IPS-18a (cell line): ENCODE measurements at regions not wholly inside any gene's neighbourhood (a gene's known extent, or its start where the extent isn't known, plus 50 kb on each side); places are given as distances from the start of the nearest gene placed in this dataset.
"Not testable (repeated sequence)": the region's sequence is repeated elsewhere in the genome, so short reads cannot be mapped to it uniquely, and the experiment has no call there.

ENCODE experiments used
- H3K27ac ChIP-seq: one replicate; pipeline ENCODE4 v1.5.1; 2013; ENCODE audit warnings: low read length
- H3K27me3 ChIP-seq: one replicate; pipeline ENCODE4 v1.6.1; 2013; ENCODE audit warnings: mild to moderate bottlenecking, low read length; ENCODE audit not compliant: control insufficient read depth, insufficient read depth
- H3K36me3 ChIP-seq: one replicate; pipeline ENCODE4 v1.6.1; 2013; ENCODE audit warnings: low read depth, low read length; ENCODE audit not compliant: control insufficient read depth
- H3K4me1 ChIP-seq: one replicate; pipeline ENCODE4 v1.6.1; 2013; ENCODE audit warnings: low read depth, low read length; ENCODE audit not compliant: control insufficient read depth
- H3K4me3 ChIP-seq: one replicate; pipeline ENCODE4 v1.5.1; 2013; ENCODE audit warnings: low read length
- H3K9ac ChIP-seq: one replicate; pipeline ENCODE4 v1.6.1; 2013; ENCODE audit warnings: mild to moderate bottlenecking, low read length, moderate library complexity
- H3K9me3 ChIP-seq: one replicate; pipeline ENCODE4 v1.6.1; 2013; ENCODE audit warnings: low read depth, low read length; ENCODE audit not compliant: control insufficient read depth

- Histone ChIP-seq H3K4me3 (no peak overlapping the region), H3K9ac (no peak overlapping the region), H3K36me3 (no peaks in the 10 kb centered on the region), H3K4me1 (no peaks in the 10 kb centered on the region), H3K27ac (no peak overlapping the region), H3K9me3 (no peaks in the 10 kb centered on the region), H3K27me3 (no peaks in the 10 kb centered on the region)
Measured at GRCh38 chr9:107833295-107833694, 343.7 kb upstream of the KLF4 start.

- H3K9ac ChIP-seq = no peak overlapping the region
Measured at GRCh38 chr9:107832871-107833270, 343.3 kb upstream of the KLF4 start.

GRCh38 chr9:107830479-107830878 lies 340.9 kb upstream of the KLF4 start:
- Histone ChIP-seq H3K4me1 (no peaks in the 10 kb centered on the region), H3K27me3 (no peaks in the 10 kb centered on the region), H3K36me3 (no peaks in the 10 kb centered on the region), H3K9ac (no peak overlapping the region), H3K27ac (no peak overlapping the region), H3K9me3 (no peaks in the 10 kb centered on the region), H3K4me3 (no peak overlapping the region)

More at GRCh38 chr9:107832871-107833270, 343.3 kb upstream of the KLF4 start:
- no peak overlapping the region for H3K27ac ChIP-seq
- no peak overlapping the region for H3K4me3 ChIP-seq
- H3K27me3 ChIP-seq = no peaks in the 10 kb centered on the region
- no peaks in the 10 kb centered on the region for H3K9me3 ChIP-seq
- no peaks in the 10 kb centered on the region for H3K4me1 ChIP-seq
- H3K36me3 ChIP-seq = no peaks in the 10 kb centered on the region

GRCh38 chr9:107827884-107828283 lies 338.3 kb upstream of the KLF4 start:
- H3K27ac ChIP-seq = no peak overlapping the region
- no peaks in the 10 kb centered on the region for H3K4me1 ChIP-seq
- H3K27me3 ChIP-seq = no peaks in the 10 kb centered on the region
- H3K9me3 ChIP-seq = no peaks in the 10 kb centered on the region
- no peak overlapping the region for H3K9ac ChIP-seq
- no peaks in the 10 kb centered on the region for H3K36me3 ChIP-seq
- H3K4me3 ChIP-seq = no peak overlapping the region

GRCh38 chr9:107827304-107827703 lies 337.7 kb upstream of the KLF4 start:
- Histone ChIP-seq H3K4me3 (no peak overlapping the region), H3K9me3 (no peaks in the 10 kb centered on the region), H3K27me3 (no peaks in the 10 kb centered on the region), H3K9ac (no peak overlapping the region), H3K4me1 (no peaks in the 10 kb centered on the region), H3K27ac (no peak overlapping the region), H3K36me3 (no peaks in the 10 kb centered on the region)

GRCh38 chr9:107826688-107826983 lies 337.1 kb upstream of the KLF4 start:
- H3K4me3 ChIP-seq, H3K9me3 ChIP-seq, H3K27ac ChIP-seq, H3K36me3 ChIP-seq, H3K4me1 ChIP-seq, H3K9ac ChIP-seq, H3K27me3 ChIP-seq: not testable (repeated sequence)

GRCh38 chr9:107824556-107824955 lies 335.0 kb upstream of the KLF4 start:
- Histone ChIP-seq H3K27me3 (no peaks in the 10 kb centered on the region), H3K36me3 (no peaks in the 10 kb centered on the region), H3K9me3 (no peaks in the 10 kb centered on the region), H3K4me3 (no peak overlapping the region), H3K4me1 (peaks cover 10% of the 10 kb centered on the region), H3K9ac (no peak overlapping the region), H3K27ac (no peak overlapping the region)

GRCh38 chr9:107819772-107820565 lies 330.4 kb upstream of the KLF4 start:
- Histone ChIP-seq H3K4me3 (no peak overlapping the region), H3K27ac (no peak overlapping the region), H3K9ac (no peak overlapping the region), H3K9me3 (no peaks in the 10 kb centered on the region), H3K27me3 (no peaks in the 10 kb centered on the region), H3K4me1 (peaks cover 15% of the 10 kb centered on the region), H3K36me3 (no peaks in the 10 kb centered on the region)

GRCh38 chr9:107818503-107818829 lies 328.9 kb upstream of the KLF4 start:
- not testable (repeated sequence) for H3K36me3 ChIP-seq, H3K27ac ChIP-seq, H3K27me3 ChIP-seq, H3K4me3 ChIP-seq, H3K9me3 ChIP-seq, H3K9ac ChIP-seq
- peaks cover 15% of the 10 kb centered on the region for H3K4me1 ChIP-seq

GRCh38 chr9:107817595-107818502 lies 328.3 kb upstream of the KLF4 start:
- not testable (repeated sequence) for H3K36me3 ChIP-seq, H3K4me3 ChIP-seq, H3K27me3 ChIP-seq, H3K9me3 ChIP-seq, H3K9ac ChIP-seq, H3K27ac ChIP-seq
- H3K4me1 ChIP-seq = peaks cover 15% of the 10 kb centered on the region

- Histone ChIP-seq H3K36me3 (no peaks in the 10 kb centered on the region), H3K9me3 (no peaks in the 10 kb centered on the region), H3K9ac (no peak overlapping the region), H3K4me1 (peaks cover 15% of the 10 kb centered on the region), H3K4me3 (no peak overlapping the region), H3K27me3 (no peaks in the 10 kb centered on the region), H3K27ac (no peak overlapping the region)
Measured at GRCh38 chr9:107816561-107817021, 327.0 kb upstream of the KLF4 start.
